ENCODE measurements at regions not wholly inside any gene's neighbourhood (a gene's known extent, or its start where the extent isn't known, plus 50 kb on each side); places are given as distances from the start of the nearest gene placed in this dataset.

- no peaks in the 10 kb centered on the region for H4K20me1 ChIP-seq (ENCODE audit: control insufficient read depth, extremely low read depth, insufficient read depth, low read length)
- DNase-seq (ENCODE audit: low read depth in 2 of 2): no peak
- no peaks in the 10 kb centered on the region for H3K9me3 ChIP-seq (ENCODE audit: control insufficient read depth, insufficient read depth, low read depth, low read length)
- no peaks in the 10 kb centered on the region for H3K79me2 ChIP-seq (ENCODE audit: control insufficient read depth, insufficient read depth, low read length)
- H2AFZ ChIP-seq (ENCODE audit: low read length): no peak overlapping the region
- no peaks in the 10 kb centered on the region for H3K4me1 ChIP-seq (ENCODE audit: control insufficient read depth, extremely low read depth, insufficient read depth, low read length)
- no peak overlapping the region for H3K4me3 ChIP-seq (replicated peaks in 1 of 4; ENCODE audit: control extremely low read depth in 1 of 4, insufficient read depth in 1 of 4, low read depth in 3 of 4, low read length in 4 of 4)
- H3K27me3 ChIP-seq (ENCODE audit: control insufficient read depth, insufficient read depth, low read length): no peaks in the 10 kb centered on the region
- H3K36me3 ChIP-seq (ENCODE audit: control insufficient read depth, insufficient read depth, low read length): no peaks in the 10 kb centered on the region
- H3K4me2 ChIP-seq (ENCODE audit: extremely low read depth, insufficient read depth, low read length): no peak overlapping the region
- H3K9ac ChIP-seq (ENCODE audit: insufficient read depth, low read length): no peak overlapping the region
- TF ChIP-seq CTCF (conservative IDR thresholded peaks at IDR 0.05 in 1 of 2, IDR thresholded peaks at IDR 0.05 in 1 of 2; ENCODE audit: low read depth in 1 of 2, low read length in 2 of 2) (no peak), EZH2 (IDR thresholded peaks at IDR 0.05; ENCODE audit: low read length, missing control alignments) (no peak)
- H3K27ac ChIP-seq (ENCODE audit: insufficient read depth, low read length): no peak overlapping the region
Measured at GRCh38 chr2:12978066-12978835, 261.5 kb downstream of the TRIB2 start.

GRCh38 chr2:12979066-12979465 is 262.3 kb downstream of the TRIB2 start:
- Histone ChIP-seq H3K4me3 (replicated peaks in 1 of 4; ENCODE audit: control extremely low read depth in 1 of 4, insufficient read depth in 1 of 4, low read depth in 3 of 4, low read length in 4 of 4) (no peak overlapping the region), H3K4me2 (ENCODE audit: extremely low read depth, insufficient read depth, low read length) (no peak overlapping the region), H3K4me1 (ENCODE audit: control insufficient read depth, extremely low read depth, insufficient read depth, low read length) (no peaks in the 10 kb centered on the region), H3K27ac (ENCODE audit: insufficient read depth, low read length) (no peak overlapping the region), H4K20me1 (ENCODE audit: control insufficient read depth, extremely low read depth, insufficient read depth, low read length) (no peaks in the 10 kb centered on the region), H3K36me3 (ENCODE audit: control insufficient read depth, insufficient read depth, low read length) (no peaks in the 10 kb centered on the region), H2AFZ (ENCODE audit: low read length) (no peak overlapping the region), H3K9me3 (ENCODE audit: control insufficient read depth, insufficient read depth, low read depth, low read length) (no peaks in the 10 kb centered on the region), H3K9ac (ENCODE audit: insufficient read depth, low read length) (no peak overlapping the region), H3K27me3 (ENCODE audit: control insufficient read depth, insufficient read depth, low read length) (no peaks in the 10 kb centered on the region), H3K79me2 (ENCODE audit: control insufficient read depth, insufficient read depth, low read length) (no peaks in the 10 kb centered on the region)
- TF ChIP-seq CTCF (conservative IDR thresholded peaks at IDR 0.05 in 1 of 2, IDR thresholded peaks at IDR 0.05 in 1 of 2; ENCODE audit: low read depth in 1 of 2, low read length in 2 of 2): no peak
- no peak for TF ChIP-seq EZH2 (IDR thresholded peaks at IDR 0.05; ENCODE audit: low read length, missing control alignments)
- DNase-seq (ENCODE audit: low read depth in 2 of 2): no peak

- H4K20me1 ChIP-seq (ENCODE audit: control insufficient read depth, extremely low read depth, insufficient read depth, low read length): no peaks in the 10 kb centered on the region
- H3K4me1 ChIP-seq (ENCODE audit: control insufficient read depth, extremely low read depth, insufficient read depth, low read length): no peaks in the 10 kb centered on the region
- no peak for DNase-seq (ENCODE audit: low read depth in 2 of 2)
- H2AFZ ChIP-seq (ENCODE audit: low read length): no peak overlapping the region
- TF ChIP-seq EZH2 (IDR thresholded peaks at IDR 0.05; ENCODE audit: low read length, missing control alignments) (no peak), CTCF (conservative IDR thresholded peaks at IDR 0.05 in 1 of 2, IDR thresholded peaks at IDR 0.05 in 1 of 2; ENCODE audit: low read depth in 1 of 2, low read length in 2 of 2) (no peak)
- no peak overlapping the region for H3K9ac ChIP-seq (ENCODE audit: insufficient read depth, low read length)
- no peaks in the 10 kb centered on the region for H3K36me3 ChIP-seq (ENCODE audit: control insufficient read depth, insufficient read depth, low read length)
- no peak overlapping the region for H3K4me2 ChIP-seq (ENCODE audit: extremely low read depth, insufficient read depth, low read length)
- H3K4me3 ChIP-seq (replicated peaks in 1 of 4; ENCODE audit: control extremely low read depth in 1 of 4, insufficient read depth in 1 of 4, low read depth in 3 of 4, low read length in 4 of 4): no peak overlapping the region
- no peaks in the 10 kb centered on the region for H3K27me3 ChIP-seq (ENCODE audit: control insufficient read depth, insufficient read depth, low read length)
- no peaks in the 10 kb centered on the region for H3K9me3 ChIP-seq (ENCODE audit: control insufficient read depth, insufficient read depth, low read depth, low read length)
- no peak overlapping the region for H3K27ac ChIP-seq (ENCODE audit: insufficient read depth, low read length)
- no peaks in the 10 kb centered on the region for H3K79me2 ChIP-seq (ENCODE audit: control insufficient read depth, insufficient read depth, low read length)
Measured at GRCh38 chr2:12980817-12981216, 264.1 kb downstream of the TRIB2 start.
